Testis (tissue), 2 donors: ENCODE measurements at regions not wholly inside any gene's neighbourhood (a gene's known extent, or its start where the extent isn't known, plus 50 kb on each side); places are given as distances from the start of the nearest gene placed in this dataset.

Experiments
- CTCF ChIP-seq, 3 experiments: fragments of 450-650 bp in 2 of 3; fragments of 200-600 bp in 1 of 3; sonication (generic) in 1 of 3; IDR thresholded peaks; one replicate each; pipeline ENCODE4 v1.5.1; 2016 to 2019; ENCODE audit warnings: antibody characterized with exemption in 3 of 3, mild to moderate bottlenecking in 2 of 3, moderate library complexity in 1 of 3
- POLR2A ChIP-seq: fragments of 450-650 bp; IDR thresholded peaks from one replicate; pipeline ENCODE4 v1.6.1; 2017; ENCODE audit warnings: antibody characterized with exemption, mild to moderate bottlenecking, moderate library complexity

GRCh38 chr12:82069931-82070514, 288.2 kb downstream of the CCDC59 start:
- TF ChIP-seq CTCF (IDR thresholded peaks at IDR 0.05) (no peak), POLR2A (no peak)
